Pancreas (tissue), 10 donors: ENCODE measurements at regions not wholly inside any gene's neighbourhood (a gene's known extent, or its start where the extent isn't known, plus 50 kb on each side); places are given as distances from the start of the nearest gene placed in this dataset.

ENCODE experiments used
- ATAC-seq, 4 donors: fragments of 200-7000 bp; cut with Tn5 transposase; one replicate each; pipeline versions ENCODE4 v1.8.0 to v1.9.1; 2020; ENCODE audit warnings: mild to moderate bottlenecking in 4 of 4, moderate library complexity in 4 of 4
- DNase-seq, 6 donors: peaks; one replicate each; pipeline ENCODE4 v3.0.0-alpha.2; 2020
- FAIRE-seq: peaks from 2 replicates; lab custom pipeline; 2012; peaks lifted over from hg19 to GRCh38; lab: Jason Lieb, UNC
- H3K27ac ChIP-seq, 4 donors: fragments of 200-600 bp; sonication (generic); 1 replicate in 3 of 4; 2 replicates in 1 of 4; pipeline versions ENCODE4 v1.5.0 to v1.8.0; 2020
- H3K27me3 ChIP-seq, 4 donors: fragments of 200-600 bp; one replicate each; pipeline ENCODE4 v1.8.0; 2021
- H3K36me3 ChIP-seq, 3 donors: fragments of 200-600 bp; sonication (generic) in 1 of 3; one replicate each; pipeline versions ENCODE4 v1.5.0 to v1.8.0; 2020 to 2021
- H3K4me1 ChIP-seq, 3 donors: fragments of 200-600 bp; one replicate each; pipeline ENCODE4 v1.8.0; 2021
- H3K4me3 ChIP-seq, 4 donors: fragments of 200-600 bp; sonication (generic) in 2 of 4; one replicate each; pipeline versions ENCODE4 v1.5.0 to v1.8.0; 2020 to 2021
- H3K9me3 ChIP-seq, 4 donors: fragments of 200-600 bp; one replicate each; pipeline ENCODE4 v1.8.0; 2021
- CTCF ChIP-seq, 4 donors: fragments of 200-600 bp; sonication (generic) in 3 of 4; IDR thresholded peaks; one replicate each; pipeline versions ENCODE4 v1.5.0 to v1.8.0; 2021; ENCODE audit warnings: antibody characterized with exemption in 4 of 4
- WGBS, 2 donors: extraction: QIAGEN DNeasy Blood & Tissue Kit; methylation state at CpG; one replicate each; pipeline ENCODE4 v1.1.7; 2013; 5-methylcytosine and 5-hydroxymethylcytosine counted together
- intact Hi-C, 3 donors: fragments of 100-400 bp; cut with DNase I; formaldehyde crosslinking; loops; one replicate each; pipeline versions ENCODE4 v1.11.1 to v1.14.2; 2022
- donor health status: healthy with polysubstance abuse.
- donor health status: DM: no; HTN: no; CAD: no; lungs with moderate emphysema.
- donor health status: DM: no; HTN: no; CAD: no.
- donor health status: control.
- donor health status: control.
- donor health status: Bipolar disorder and iron deficiency.
- donor health status: DM: yes; HTN: yes; CAD: no.
- donor health status: DM: no; HTN: no; CAD: no.
- donor health status: DM: no; HTN: no; CAD: no.
- donor health status: DM: yes; HTN: yes; CAD: no.

DNA sequence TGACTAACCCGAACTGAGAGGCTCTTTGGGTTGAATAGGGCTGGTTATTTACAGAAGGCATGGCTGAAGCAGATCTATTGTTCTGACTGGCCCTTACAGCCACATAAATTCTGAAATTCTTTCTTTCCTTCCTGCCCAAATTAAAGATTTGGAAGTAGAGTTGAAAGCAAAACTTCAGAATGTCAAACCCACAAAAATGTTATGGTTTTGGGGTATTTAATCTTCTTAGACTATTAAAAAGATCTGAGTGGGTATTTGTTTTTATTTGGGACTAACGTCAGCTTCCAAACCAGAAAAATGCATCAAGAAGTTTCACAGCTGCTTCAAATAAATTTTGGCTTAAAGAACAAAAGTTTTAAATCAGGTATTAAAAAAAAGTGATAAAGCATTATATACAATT lies 124.5 kb downstream of the AHR start:
- no peak for FAIRE-seq

DNA sequence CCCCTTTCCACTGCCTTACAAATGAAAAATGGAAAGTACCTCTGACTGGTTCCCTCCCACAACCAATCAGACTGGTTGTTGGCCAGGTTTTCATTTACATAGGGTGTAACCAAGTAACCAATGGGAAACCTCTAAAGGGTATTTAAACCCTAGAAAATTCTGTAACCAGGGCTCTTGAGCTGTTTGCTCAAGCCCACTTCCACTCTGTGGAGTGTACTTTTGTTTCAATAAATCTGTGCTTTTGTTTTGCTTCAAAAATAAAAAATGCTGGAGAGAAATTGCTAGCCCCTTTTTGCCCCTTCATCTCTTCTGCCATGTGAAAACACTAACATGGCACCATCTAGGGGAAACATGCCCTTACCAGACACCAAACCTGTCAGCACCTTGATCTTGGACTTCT lies 129.5 kb downstream of the AHR start:
- DNase-seq (no peak), FAIRE-seq (no peak), ATAC-seq (no peak)
- H3K4me3 ChIP-seq = no peak overlapping the region
- H3K36me3 ChIP-seq = no peaks in the 10 kb centered on the region
- no peak overlapping the region for H3K27ac ChIP-seq
- H3K9me3 ChIP-seq = no peaks in the 10 kb centered on the region
- no peaks in the 10 kb centered on the region for H3K4me1 ChIP-seq
- intact Hi-C loops = no loop called here
- TF ChIP-seq CTCF (IDR thresholded peaks at IDR 0.05) = no peak
- no peaks in the 10 kb centered on the region for H3K27me3 ChIP-seq

More for the DNA sequence above, 124.5 kb downstream of the AHR start:
- no peaks in the 10 kb centered on the region for H3K9me3 ChIP-seq
- H3K27ac ChIP-seq = no peak overlapping the region
- no peak for DNase-seq
- intact Hi-C loops = no loop called here
- H3K27me3 ChIP-seq = no peaks in the 10 kb centered on the region
- no peaks in the 10 kb centered on the region for H3K36me3 ChIP-seq
- no peak for ATAC-seq
- 41 to 58% methylated on average over 2 of the region's 2 CpGs for WGBS, 2 donors
- H3K4me3 ChIP-seq = no peak overlapping the region
- no peak for TF ChIP-seq CTCF (IDR thresholded peaks at IDR 0.05)
- no peaks in the 10 kb centered on the region for H3K4me1 ChIP-seq

GRCh38 chr7:17429579-17429978 lies 131.1 kb downstream of the AHR start:
- no peak for ATAC-seq
- no peak overlapping the region for H3K4me3 ChIP-seq
- H3K4me1 ChIP-seq = no peaks in the 10 kb centered on the region
- no peak overlapping the region for H3K27ac ChIP-seq
- no peaks in the 10 kb centered on the region for H3K27me3 ChIP-seq
- FAIRE-seq = no peak
- intact Hi-C loops = no loop called here
- TF ChIP-seq CTCF (IDR thresholded peaks at IDR 0.05) = no peak
- H3K36me3 ChIP-seq = no peaks in the 10 kb centered on the region
- WGBS, 2 donors = 68 to 86% methylated on average over 4 of the region's 4 CpGs
- DNase-seq = no peak
- no peaks in the 10 kb centered on the region for H3K9me3 ChIP-seq

- no peak overlapping the region for H3K4me3 ChIP-seq
- H3K9me3 ChIP-seq = no peaks in the 10 kb centered on the region
- no peaks in the 10 kb centered on the region for H3K4me1 ChIP-seq
- ATAC-seq (no peak), DNase-seq (no peak), FAIRE-seq (no peak)
- intact Hi-C loops = no loop called here
- no peaks in the 10 kb centered on the region for H3K36me3 ChIP-seq
- no peak for TF ChIP-seq CTCF (IDR thresholded peaks at IDR 0.05)
- 35 to 39% methylated on average over 3 of the region's 3 CpGs for WGBS, 2 donors
- H3K27me3 ChIP-seq = no peaks in the 10 kb centered on the region
- H3K27ac ChIP-seq = no peak overlapping the region
Measured at GRCh38 chr7:17432793-17433192, 134.3 kb downstream of the AHR start.

GRCh38 chr7:17434191-17434590 lies 135.7 kb downstream of the AHR start:
- no peak for DNase-seq
- Histone ChIP-seq H3K4me3 (no peak overlapping the region), H3K4me1 (no peaks in the 10 kb centered on the region), H3K36me3 (no peaks in the 10 kb centered on the region), H3K27ac (no peak overlapping the region), H3K9me3 (no peaks in the 10 kb centered on the region), H3K27me3 (no peaks in the 10 kb centered on the region)
- FAIRE-seq = no peak
- 71 to 76% methylated on average over 3 of the region's 3 CpGs for WGBS, 2 donors
- intact Hi-C loops = no loop called here
- no peak for TF ChIP-seq CTCF (IDR thresholded peaks at IDR 0.05)
- no peak for ATAC-seq
